ENCODE measurements at regions not wholly inside any gene's neighbourhood (a gene's known extent, or its start where the extent isn't known, plus 50 kb on each side); places are given as distances from the start of the nearest gene placed in this dataset.

DNA sequence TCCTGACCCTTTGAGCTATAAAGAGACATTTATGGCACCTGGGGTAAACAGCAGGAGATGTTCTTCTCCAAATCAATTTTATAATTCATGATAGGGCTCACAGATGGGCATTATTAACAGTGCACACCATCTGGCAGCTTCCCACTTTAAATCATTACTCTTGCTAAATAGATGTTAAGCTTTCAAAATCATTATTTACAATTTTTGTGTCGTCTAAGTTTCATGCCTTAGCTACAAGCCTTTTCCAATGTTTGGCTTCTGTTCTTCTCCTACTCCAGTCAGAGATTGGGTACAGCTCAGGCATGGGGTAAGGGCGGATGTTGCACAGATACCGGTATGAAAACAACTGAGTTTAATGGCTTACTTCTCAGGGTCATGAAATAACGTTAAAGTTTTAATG, 120.9 kb upstream of the PFN2 start:
- intact Hi-C loops (cut with DNase I) = no loop called here
- Histone ChIP-seq H3K27ac (no peak overlapping the region), H3K4me3 (no peak overlapping the region), H3K27me3 (no peaks in the 10 kb centered on the region), H3K36me3 (no peaks in the 10 kb centered on the region), H3K9me3 (peaks cover 0 to 5% (median 0%) of the 10 kb centered on the region in 12 donors), H3K4me1 (no peaks in the 10 kb centered on the region)
- no peak for TF ChIP-seq POLR2A (IDR thresholded peaks at IDR 0.05)
- TF ChIP-seq, protein P1, sequence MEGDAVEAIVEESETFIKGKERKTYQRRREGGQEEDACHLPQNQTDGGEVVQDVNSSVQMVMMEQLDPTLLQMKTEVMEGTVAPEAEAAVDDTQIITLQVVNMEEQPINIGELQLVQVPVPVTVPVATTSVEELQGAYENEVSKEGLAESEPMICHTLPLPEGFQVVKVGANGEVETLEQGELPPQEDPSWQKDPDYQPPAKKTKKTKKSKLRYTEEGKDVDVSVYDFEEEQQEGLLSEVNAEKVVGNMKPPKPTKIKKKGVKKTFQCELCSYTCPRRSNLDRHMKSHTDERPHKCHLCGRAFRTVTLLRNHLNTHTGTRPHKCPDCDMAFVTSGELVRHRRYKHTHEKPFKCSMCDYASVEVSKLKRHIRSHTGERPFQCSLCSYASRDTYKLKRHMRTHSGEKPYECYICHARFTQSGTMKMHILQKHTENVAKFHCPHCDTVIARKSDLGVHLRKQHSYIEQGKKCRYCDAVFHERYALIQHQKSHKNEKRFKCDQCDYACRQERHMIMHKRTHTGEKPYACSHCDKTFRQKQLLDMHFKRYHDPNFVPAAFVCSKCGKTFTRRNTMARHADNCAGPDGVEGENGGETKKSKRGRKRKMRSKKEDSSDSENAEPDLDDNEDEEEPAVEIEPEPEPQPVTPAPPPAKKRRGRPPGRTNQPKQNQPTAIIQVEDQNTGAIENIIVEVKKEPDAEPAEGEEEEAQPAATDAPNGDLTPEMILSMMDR (IDR thresholded peaks at IDR 0.05) = no peak
- ATAC-seq = no peak
- DNase-seq = no peak
- 75 to 85% (median 80%) methylated on average over 4 of the region's 4 CpGs for WGBS, 4 donors

DNA sequence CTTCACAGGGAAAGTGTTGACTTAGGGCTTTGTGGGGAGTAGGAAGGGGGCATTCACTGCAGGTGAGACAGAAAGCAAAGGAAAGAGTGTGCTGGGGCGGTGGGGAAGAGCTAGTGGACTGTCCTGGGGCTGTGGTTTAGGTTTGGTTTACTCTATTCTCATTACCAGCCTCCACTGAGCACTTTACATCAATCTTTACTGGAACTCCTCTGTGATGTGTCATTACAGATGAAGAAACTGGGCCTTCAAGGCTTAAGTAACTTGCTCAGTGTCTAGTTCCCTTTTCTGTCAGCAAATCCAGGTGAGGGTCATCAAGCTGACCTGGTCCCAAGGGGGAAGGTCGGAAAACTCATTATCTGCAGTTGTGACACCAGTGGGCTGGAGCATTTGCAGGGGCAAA, 120.2 kb upstream of the PFN2 start:
- 68 to 81% (median 76%) methylated on average over 2 of the region's 2 CpGs for WGBS, 4 donors
- Histone ChIP-seq H3K36me3 (no peaks in the 10 kb centered on the region), H3K27ac (no peak overlapping the region), H3K4me1 (no peaks in the 10 kb centered on the region), H3K9me3 (peaks cover 0 to 5% (median 0%) of the 10 kb centered on the region in 12 donors), H3K4me3 (no peak overlapping the region), H3K27me3 (no peaks in the 10 kb centered on the region)
- DNase-seq (no peak), ATAC-seq (no peak)
- intact Hi-C loops (cut with DNase I) = no loop called here
- no peak for TF ChIP-seq POLR2A (IDR thresholded peaks at IDR 0.05)
- TF ChIP-seq, protein P1 (IDR thresholded peaks at IDR 0.05) = no peak

DNA sequence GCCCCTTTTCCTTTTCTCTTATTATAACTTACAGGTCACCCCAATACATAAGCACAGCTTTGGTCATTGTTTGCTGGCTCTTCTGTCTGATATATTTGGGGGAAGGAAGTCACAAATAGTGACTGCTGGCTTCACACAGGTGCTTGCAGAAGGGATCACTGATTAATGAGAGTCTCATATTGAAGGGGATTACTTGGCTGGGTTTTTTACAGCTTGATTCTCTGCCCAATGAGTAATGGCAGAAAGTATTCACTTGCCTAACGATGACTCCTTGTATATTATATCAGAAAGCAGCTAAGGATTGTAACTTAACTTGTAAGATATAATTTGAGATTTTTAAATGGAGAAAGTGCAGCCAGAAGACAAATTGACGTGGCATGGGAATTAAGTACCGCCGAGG, 119.3 kb upstream of the PFN2 start:
- intact Hi-C loops (cut with DNase I) = no loop called here
- Histone ChIP-seq H3K4me1 (no peaks in the 10 kb centered on the region), H3K36me3 (no peaks in the 10 kb centered on the region), H3K4me3 (no peak overlapping the region), H3K27ac (no peak overlapping the region), H3K27me3 (no peaks in the 10 kb centered on the region), H3K9me3 (peaks cover 0 to 5% (median 0%) of the 10 kb centered on the region in 12 donors)
- no peak for DNase-seq
- no peak for ATAC-seq
- WGBS, 4 donors = 82 to 88% (median 87%) methylated on average over 4 of the region's 4 CpGs
- TF ChIP-seq, protein P1 (IDR thresholded peaks at IDR 0.05) = no peak
- no peak for TF ChIP-seq POLR2A (IDR thresholded peaks at IDR 0.05)

DNA sequence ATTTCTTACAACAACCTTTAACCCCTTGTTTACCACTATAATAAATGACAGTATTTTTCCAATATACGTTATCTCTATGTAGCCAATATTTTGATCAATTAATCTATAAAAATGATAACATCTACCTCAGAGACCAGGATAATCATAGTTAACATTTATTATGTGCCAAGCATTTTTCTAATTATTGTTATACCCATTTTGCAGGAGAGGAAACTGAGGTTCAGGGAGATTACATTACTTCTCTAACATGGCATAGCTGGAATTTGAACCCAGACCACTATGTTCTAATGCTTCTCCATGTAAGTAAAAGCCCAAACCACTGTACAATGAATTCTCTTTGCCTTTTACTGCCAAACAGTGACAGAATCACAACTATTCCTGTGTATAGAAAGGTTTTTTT, 113.4 kb upstream of the PFN2 start:
- TF ChIP-seq, protein P1 (IDR thresholded peaks at IDR 0.05) = no peak
- no peak for TF ChIP-seq POLR2A (IDR thresholded peaks at IDR 0.05)
- peaks cover 0 to 21% (median 9%) of the 10 kb centered on the region in 12 donors for H3K4me1 ChIP-seq
- H3K9me3 ChIP-seq = peaks cover 0 to 5% (median 0%) of the 10 kb centered on the region in 12 donors
- no peaks in the 10 kb centered on the region for H3K27me3 ChIP-seq
- no peak overlapping the region for H3K27ac ChIP-seq
- intact Hi-C loops (cut with DNase I) = no loop called here
- H3K36me3 ChIP-seq = no peaks in the 10 kb centered on the region
- WGBS, 4 donors = 82 to 90% (median 88%) methylated on average over 1 of the region's 1 CpG
- DNase-seq = no peak
- ATAC-seq = no peak
- peak overlapping the region in 1 of 12 donors; percentile 38 for H3K4me3 ChIP-seq
